ENCODE measurements at regions not wholly inside any gene's neighbourhood (a gene's known extent, or its start where the extent isn't known, plus 50 kb on each side); places are given as distances from the start of the nearest gene placed in this dataset.
"Not testable (repeated sequence)": the region's sequence is repeated elsewhere in the genome, so short reads cannot be mapped to it uniquely, and the experiment has no call there.

GRCh38 chr10:28478646-28479045 lies 54.3 kb upstream of the WAC start:
- Histone ChIP-seq H3K4me3 (ENCODE audit: low read depth in 1 of 2, low read length in 2 of 2) (no peak overlapping the region), H3K9me3 (ENCODE audit: control insufficient read depth in 2 of 2, insufficient read depth in 1 of 2, low read depth in 1 of 2, low read length in 1 of 2) (no peaks in the 10 kb centered on the region), H3K27me3 (ENCODE audit: control insufficient read depth in 1 of 2, insufficient read depth in 2 of 2, low read length in 2 of 2) (no peaks in the 10 kb centered on the region), H3K4me1 (ENCODE audit: control insufficient read depth in 2 of 2, insufficient read depth in 2 of 2, low read length in 1 of 2) (no peaks in the 10 kb centered on the region), H3K27ac (ENCODE audit: low read depth in 2 of 2, low read length in 1 of 2) (no peak overlapping the region), H3K36me3 (ENCODE audit: control insufficient read depth in 2 of 2, insufficient read depth in 2 of 2, low read length in 1 of 2) (no peaks in the 10 kb centered on the region)
- WGBS, 2 donors, result 43 to 44% methylated on average over 1 of the region's 1 CpG

DNA sequence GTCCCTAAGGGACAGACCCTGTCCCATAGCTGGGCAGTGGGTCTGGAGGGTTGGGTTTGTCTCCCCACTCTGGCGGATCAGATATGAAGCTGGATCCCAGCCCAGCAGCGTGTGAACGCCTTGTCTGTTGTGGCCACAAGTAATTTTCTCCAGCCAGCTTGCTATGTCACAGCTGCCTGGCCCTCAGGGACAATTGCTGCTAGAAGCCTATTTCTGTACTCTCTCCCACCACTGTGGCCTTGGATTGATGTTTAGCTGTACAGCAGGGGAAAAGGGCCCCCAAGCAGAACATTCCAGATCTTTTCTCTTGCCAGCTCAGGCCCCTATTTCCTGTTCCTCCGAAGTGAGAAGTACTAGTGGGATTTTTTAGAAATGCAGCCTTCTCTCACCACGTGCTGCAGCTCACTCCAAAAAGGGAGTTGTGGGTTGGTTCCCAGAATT lies 53.5 kb upstream of the WAC start:
- H3K4me3 ChIP-seq (ENCODE audit: low read depth in 1 of 2, low read length in 2 of 2), result no peak overlapping the region
- H3K27me3 ChIP-seq (ENCODE audit: control insufficient read depth in 1 of 2, insufficient read depth in 2 of 2, low read length in 2 of 2), result no peaks in the 10 kb centered on the region
- H3K9me3 ChIP-seq (ENCODE audit: control insufficient read depth in 2 of 2, insufficient read depth in 1 of 2, low read depth in 1 of 2, low read length in 1 of 2), result no peaks in the 10 kb centered on the region
- no peaks in the 10 kb centered on the region for H3K36me3 ChIP-seq (ENCODE audit: control insufficient read depth in 2 of 2, insufficient read depth in 2 of 2, low read length in 1 of 2)
- H3K27ac ChIP-seq (ENCODE audit: low read depth in 2 of 2, low read length in 1 of 2), result no peak overlapping the region
- WGBS, 2 donors, result 36 to 37% methylated on average over 5 of the region's 5 CpGs
- no peaks in the 10 kb centered on the region for H3K4me1 ChIP-seq (ENCODE audit: control insufficient read depth in 2 of 2, insufficient read depth in 2 of 2, low read length in 1 of 2)

DNA sequence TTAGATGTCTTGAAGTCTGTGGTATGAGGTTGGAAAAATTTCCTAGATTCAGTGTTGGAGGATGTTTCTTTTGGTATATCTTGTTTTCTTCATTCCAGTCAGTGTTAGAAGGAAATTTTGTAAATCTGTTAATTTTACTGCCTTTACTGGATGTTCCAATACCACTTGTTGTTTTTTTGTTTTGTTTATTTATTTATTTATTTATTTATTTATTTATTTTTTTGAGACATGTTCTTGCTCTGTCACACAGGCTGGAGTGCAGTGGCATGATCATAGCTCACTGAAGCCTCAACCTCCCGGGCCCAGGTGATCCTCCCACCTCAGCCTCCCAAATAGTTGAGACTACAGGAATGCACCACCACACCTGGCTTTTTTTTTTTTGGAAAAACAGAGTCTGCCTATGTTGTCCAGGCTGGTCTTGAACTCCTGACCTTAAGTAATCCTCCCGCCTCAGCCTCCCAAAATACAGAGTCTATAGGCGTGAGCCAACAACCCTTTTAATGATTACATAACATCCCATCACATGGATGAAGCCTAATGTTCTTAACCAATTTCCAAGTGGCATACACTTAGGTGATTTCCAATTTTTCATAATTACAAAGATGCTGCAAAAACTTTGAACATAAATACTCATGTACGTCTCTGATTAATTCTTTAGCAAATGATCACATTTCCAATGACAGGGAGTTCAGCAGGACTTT lies 52.8 kb upstream of the WAC start:
- Histone ChIP-seq H3K9me3 (ENCODE audit: control insufficient read depth in 2 of 2, insufficient read depth in 1 of 2, low read depth in 1 of 2, low read length in 1 of 2) (no peaks in the 10 kb centered on the region), H3K4me3 (ENCODE audit: low read depth in 1 of 2, low read length in 2 of 2) (no peak overlapping the region), H3K36me3 (ENCODE audit: control insufficient read depth in 2 of 2, insufficient read depth in 2 of 2, low read length in 1 of 2) (no peaks in the 10 kb centered on the region), H3K27ac (ENCODE audit: low read depth in 2 of 2, low read length in 1 of 2) (no peak overlapping the region), H3K27me3 (ENCODE audit: control insufficient read depth in 1 of 2, insufficient read depth in 2 of 2, low read length in 2 of 2) (no peaks in the 10 kb centered on the region), H3K4me1 (ENCODE audit: control insufficient read depth in 2 of 2, insufficient read depth in 2 of 2, low read length in 1 of 2) (no peaks in the 10 kb centered on the region)
- 88 to 94% methylated on average over 4 of the region's 4 CpGs for WGBS, 2 donors

DNA sequence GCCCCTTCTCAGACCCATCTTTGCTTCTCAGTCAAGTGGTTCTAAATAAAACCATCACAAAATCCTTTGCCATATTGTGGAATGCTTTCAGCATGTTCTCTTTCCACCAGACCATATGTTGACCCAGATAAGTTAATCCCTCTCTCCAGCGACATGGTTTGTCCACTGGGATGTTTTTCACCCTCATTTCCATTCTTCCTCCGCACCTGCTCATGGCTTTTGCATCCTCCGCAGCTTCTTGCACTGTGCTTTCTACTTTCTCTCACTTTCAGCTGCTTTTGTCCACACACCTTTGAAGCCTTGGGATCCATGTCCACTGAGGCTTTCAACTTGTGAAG lies 52.3 kb upstream of the WAC start:
- Histone ChIP-seq H3K4me3 (ENCODE audit: low read depth in 1 of 2, low read length in 2 of 2) (no peak overlapping the region), H3K9me3 (ENCODE audit: control insufficient read depth in 2 of 2, insufficient read depth in 1 of 2, low read depth in 1 of 2, low read length in 1 of 2) (no peaks in the 10 kb centered on the region), H3K36me3 (ENCODE audit: control insufficient read depth in 2 of 2, insufficient read depth in 2 of 2, low read length in 1 of 2) (no peaks in the 10 kb centered on the region), H3K27ac (ENCODE audit: low read depth in 2 of 2, low read length in 1 of 2) (no peak overlapping the region), H3K4me1 (ENCODE audit: control insufficient read depth in 2 of 2, insufficient read depth in 2 of 2, low read length in 1 of 2) (no peaks in the 10 kb centered on the region), H3K27me3 (ENCODE audit: control insufficient read depth in 1 of 2, insufficient read depth in 2 of 2, low read length in 2 of 2) (no peaks in the 10 kb centered on the region)
- 82 to 84% methylated on average over 3 of the region's 3 CpGs for WGBS, 2 donors

- 72 to 91% methylated on average over 5 of the region's 5 CpGs for WGBS, 2 donors
- not testable (repeated sequence) for H3K27me3 ChIP-seq (ENCODE audit: control insufficient read depth in 1 of 2, insufficient read depth in 2 of 2, low read length in 2 of 2)
These were observed 51.6 kb upstream of the WAC start for GRCh38 chr10:28481346-28481745.

GRCh38 chr10:28481968-28482367 lies 51.0 kb upstream of the WAC start:
- Histone ChIP-seq H3K27me3 (ENCODE audit: control insufficient read depth in 1 of 2, insufficient read depth in 2 of 2, low read length in 2 of 2) (no peaks in the 10 kb centered on the region), H3K36me3 (ENCODE audit: control insufficient read depth in 2 of 2, insufficient read depth in 2 of 2, low read length in 1 of 2) (no peaks in the 10 kb centered on the region), H3K27ac (ENCODE audit: low read depth in 2 of 2, low read length in 1 of 2) (no peak overlapping the region), H3K4me3 (ENCODE audit: low read depth in 1 of 2, low read length in 2 of 2) (no peak overlapping the region), H3K9me3 (ENCODE audit: control insufficient read depth in 2 of 2, insufficient read depth in 1 of 2, low read depth in 1 of 2, low read length in 1 of 2) (no peaks in the 10 kb centered on the region), H3K4me1 (ENCODE audit: control insufficient read depth in 2 of 2, insufficient read depth in 2 of 2, low read length in 1 of 2) (no peaks in the 10 kb centered on the region)
- WGBS, 2 donors, result 97 to 100% methylated on average over 1 of the region's 1 CpG

More at GRCh38 chr10:28481346-28481745, 51.6 kb upstream of the WAC start:
- H3K27ac ChIP-seq (ENCODE audit: low read depth in 2 of 2, low read length in 1 of 2); H3K4me1 ChIP-seq (ENCODE audit: control insufficient read depth in 2 of 2, insufficient read depth in 2 of 2, low read length in 1 of 2); H3K4me3 ChIP-seq (ENCODE audit: low read depth in 1 of 2, low read length in 2 of 2); H3K9me3 ChIP-seq (ENCODE audit: control insufficient read depth in 2 of 2, insufficient read depth in 1 of 2, low read depth in 1 of 2, low read length in 1 of 2); H3K36me3 ChIP-seq (ENCODE audit: control insufficient read depth in 2 of 2, insufficient read depth in 2 of 2, low read length in 1 of 2): not testable (repeated sequence)
